Suppressor macrophage treated with lipopolysaccharide for 4 hours (primary cell): ENCODE measurements at regions not wholly inside any gene's neighbourhood (a gene's known extent, or its start where the extent isn't known, plus 50 kb on each side); places are given as distances from the start of the nearest gene placed in this dataset.

Experiments
- DNase-seq: peaks from one replicate; pipeline ENCODE4 v3.0.0-alpha.2; 2020

- DNase-seq: no peak
Observed at GRCh38 chr6:54719131-54719530, 127.4 kb upstream of the FAM83B start.

DNA sequence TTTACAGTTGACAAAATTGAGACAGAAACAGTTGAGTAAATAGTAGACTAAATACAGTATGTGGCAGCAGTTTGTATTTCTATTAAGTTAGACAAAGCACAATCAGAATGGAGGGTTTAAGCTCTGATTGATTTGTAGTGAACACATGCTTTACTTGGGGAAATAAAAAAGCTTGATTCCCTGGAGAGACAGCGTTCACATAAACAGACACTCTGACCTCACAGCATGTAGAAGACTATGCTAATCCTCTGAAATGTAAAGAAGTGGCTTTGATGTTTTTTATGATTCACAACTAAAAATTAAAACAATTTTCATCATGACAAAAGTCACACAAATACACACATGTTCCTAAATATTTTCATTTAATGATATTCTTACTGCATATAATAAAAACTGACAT is 126.9 kb upstream of the FAM83B start:
- DNase-seq: no peak

DNA sequence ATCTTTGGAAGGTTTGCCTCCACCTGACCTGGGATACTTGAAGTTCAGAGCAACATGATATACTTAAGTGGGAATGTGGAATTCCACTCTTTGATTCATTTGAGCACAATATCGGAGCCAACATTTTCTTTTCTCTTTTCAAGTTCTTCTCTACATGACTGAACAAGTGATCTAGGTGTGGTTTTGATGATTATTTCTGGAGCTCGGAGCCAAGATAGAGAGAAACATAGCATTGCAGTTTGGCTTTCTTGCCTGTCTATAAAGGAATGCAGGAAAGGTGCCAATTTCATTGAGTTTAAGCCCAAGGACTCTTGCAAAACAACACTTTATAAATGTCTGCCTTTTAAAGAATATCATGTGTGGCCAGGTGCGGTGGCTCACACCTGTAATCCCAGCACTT is 124.2 kb upstream of the FAM83B start:
- DNase-seq: no peak

- no peak for DNase-seq
Observed at GRCh38 chr6:54729716-54730115, 116.9 kb upstream of the FAM83B start.

GRCh38 chr6:54730767-54731630 is 115.6 kb upstream of the FAM83B start:
- DNase-seq: no peak

- no peak for DNase-seq
Observed at GRCh38 chr6:54737247-54737646, 109.3 kb upstream of the FAM83B start.

- no peak for DNase-seq
Observed at GRCh38 chr6:54747955-54748354, 98.6 kb upstream of the FAM83B start.

DNA sequence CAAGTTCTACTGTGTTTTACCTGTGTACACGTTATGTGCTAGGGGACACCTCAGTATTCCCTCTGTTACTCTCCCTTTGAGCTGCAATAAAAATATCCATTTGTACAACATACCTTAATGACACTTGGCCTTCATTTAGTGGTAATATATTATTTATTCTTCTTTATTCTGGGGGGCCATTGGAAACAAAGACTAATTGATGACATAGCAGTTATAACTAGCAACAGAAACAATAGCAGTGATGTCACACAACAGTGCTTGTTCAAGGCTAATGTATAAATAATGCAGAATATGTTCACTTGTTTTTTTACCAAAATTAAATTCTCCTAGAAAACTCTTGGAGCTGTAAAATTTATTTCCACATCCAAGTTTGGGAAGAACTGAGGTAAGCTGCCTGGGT is 92.2 kb upstream of the FAM83B start:
- no peak for DNase-seq

DNA sequence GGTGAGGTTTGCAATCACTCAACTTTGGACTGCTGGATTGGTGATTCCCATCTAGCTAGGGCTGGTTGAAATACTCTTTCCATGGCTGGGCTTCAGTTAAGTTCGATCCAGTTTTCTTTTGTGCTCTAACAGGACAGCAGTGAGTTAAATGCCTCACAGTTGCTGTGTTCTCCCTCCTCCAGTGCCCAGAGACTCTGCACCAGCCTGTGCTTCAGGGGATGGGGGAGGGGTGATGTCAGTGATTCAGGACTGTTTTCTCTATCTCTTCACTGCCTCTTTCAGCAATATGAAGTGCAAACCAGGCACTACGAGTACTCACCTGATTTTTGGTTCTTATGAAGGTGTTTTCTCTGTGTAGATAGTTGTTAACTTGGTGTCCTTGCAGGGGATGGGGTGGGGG is 88.2 kb upstream of the FAM83B start:
- DNase-seq: no peak

DNA sequence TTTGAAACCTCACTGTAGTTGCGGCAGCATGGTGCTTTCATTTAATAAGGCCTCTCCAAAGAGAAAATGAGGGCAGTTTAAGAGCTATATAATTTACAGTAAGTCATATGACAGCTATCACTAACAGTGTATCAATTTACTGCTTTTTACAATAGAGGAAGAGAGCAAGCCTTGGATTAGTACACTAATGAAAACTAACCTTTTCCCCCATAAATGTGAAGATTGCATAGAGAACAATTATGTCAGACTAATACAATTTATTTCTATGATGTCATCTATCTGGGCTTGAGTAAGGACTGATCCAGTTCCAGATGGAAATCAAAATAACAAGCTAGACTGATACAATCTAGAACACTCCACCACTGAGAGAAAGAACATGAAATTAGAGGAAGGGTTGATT is 78.1 kb upstream of the FAM83B start:
- DNase-seq: no peak

DNA sequence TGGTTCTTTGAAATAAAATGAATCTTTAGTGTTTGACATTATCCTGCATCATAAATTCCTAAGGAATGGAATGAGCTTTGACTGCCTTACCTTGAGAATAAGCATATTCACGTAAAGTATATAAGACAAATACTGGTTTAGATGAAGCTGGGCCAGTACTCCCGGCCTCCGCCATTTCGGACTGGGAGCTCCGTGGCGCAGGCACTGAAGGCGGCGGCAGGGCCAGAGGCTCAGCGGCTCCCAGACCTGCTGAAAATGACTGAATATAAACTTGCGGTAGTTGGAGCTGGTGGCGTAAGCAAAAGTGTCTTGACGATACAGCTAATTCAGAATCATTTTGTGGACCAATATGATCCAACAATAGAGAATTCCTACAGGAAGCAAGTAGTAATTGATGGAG is 76.2 kb upstream of the FAM83B start:
- DNase-seq: no peak

DNA sequence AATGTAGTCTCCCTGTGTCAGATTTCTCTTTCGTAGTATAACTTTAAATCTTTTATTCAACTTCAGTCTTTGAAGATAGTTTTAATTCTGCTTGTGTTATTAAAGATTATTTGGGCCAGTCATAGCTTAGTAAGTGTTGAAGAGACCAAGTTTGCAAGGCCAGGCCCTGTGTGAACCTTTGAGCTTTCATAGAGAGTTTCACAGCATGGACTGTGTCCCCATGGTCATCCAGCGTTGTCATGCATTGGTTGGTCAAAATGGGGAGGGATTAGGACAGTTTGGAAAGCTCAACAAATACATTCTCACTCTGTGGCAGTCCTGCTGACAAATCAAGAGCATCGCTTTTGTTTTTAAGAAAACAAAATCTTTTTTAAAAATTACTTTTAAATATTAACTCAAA is 74.6 kb upstream of the FAM83B start:
- DNase-seq: no peak

DNA sequence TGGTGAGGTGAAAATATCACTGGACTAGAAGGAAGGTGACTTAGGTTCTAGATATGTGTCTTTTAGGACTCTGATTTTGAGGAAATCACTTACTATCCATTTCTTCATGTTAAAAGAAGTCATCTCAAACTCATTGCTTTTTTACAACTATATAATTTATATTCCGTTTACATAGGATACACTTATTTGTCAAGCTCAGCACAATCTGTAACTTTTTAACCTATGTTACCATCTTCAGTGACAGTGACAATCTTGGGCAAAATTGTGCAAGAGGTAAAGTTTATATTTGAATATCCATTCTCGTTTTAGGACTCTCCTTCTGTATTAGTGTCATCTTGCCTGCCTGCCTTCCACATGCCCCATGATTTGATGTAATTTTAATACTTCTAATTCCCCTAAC is 74.0 kb upstream of the FAM83B start:
- no peak for DNase-seq

GRCh38 chr6:54775576-54775975 is 71.0 kb upstream of the FAM83B start:
- DNase-seq: no peak

DNA sequence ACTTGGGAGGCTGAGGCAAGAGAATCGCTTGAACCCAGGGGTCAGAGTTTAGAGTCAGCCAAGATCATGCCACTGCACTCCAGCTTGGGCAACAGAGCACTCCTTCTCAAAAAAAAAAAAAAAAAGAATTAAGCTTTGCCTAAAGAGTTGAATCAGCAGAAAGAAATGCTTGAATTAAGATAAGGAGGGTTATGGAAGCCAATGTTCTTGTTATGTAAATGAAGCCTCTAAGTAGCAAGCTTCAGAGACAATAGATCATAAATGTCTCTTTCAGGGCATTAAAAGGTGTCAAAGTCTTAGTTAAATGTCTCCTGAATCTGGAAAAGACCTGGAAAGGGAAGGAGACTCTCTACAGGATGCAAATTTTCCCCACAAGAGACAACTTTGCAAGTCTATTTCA is 69.7 kb upstream of the FAM83B start:
- no peak for DNase-seq

DNA sequence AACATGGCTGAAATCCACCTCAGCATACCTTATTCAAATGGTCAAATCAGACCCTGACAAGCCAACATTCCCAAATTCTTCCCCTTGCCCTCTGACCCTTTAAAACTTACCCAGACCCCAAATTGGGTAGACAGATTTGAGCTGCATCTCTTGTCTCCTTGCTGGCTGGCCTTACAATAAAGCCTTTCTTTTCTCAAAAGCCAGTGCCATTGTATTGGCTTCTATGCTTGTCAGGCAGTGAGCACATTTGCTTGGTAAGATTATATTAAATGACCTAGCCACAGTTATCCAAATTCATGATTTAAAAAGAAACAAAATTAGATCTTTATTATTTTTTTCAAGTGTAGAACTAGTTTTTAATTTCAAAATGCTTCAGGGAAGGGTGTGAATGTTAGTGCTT is 67.8 kb upstream of the FAM83B start:
- no peak for DNase-seq

GRCh38 chr6:54784011-54784410 is 62.6 kb upstream of the FAM83B start:
- DNase-seq: no peak

- no peak for DNase-seq
Observed at GRCh38 chr6:54786154-54786553, 60.4 kb upstream of the FAM83B start.

- DNase-seq: no peak
Observed at GRCh38 chr6:54787825-54788224, 58.7 kb upstream of the FAM83B start.
